ENCODE measurements at regions not wholly inside any gene's neighbourhood (a gene's known extent, or its start where the extent isn't known, plus 50 kb on each side); places are given as distances from the start of the nearest gene placed in this dataset.

DNA sequence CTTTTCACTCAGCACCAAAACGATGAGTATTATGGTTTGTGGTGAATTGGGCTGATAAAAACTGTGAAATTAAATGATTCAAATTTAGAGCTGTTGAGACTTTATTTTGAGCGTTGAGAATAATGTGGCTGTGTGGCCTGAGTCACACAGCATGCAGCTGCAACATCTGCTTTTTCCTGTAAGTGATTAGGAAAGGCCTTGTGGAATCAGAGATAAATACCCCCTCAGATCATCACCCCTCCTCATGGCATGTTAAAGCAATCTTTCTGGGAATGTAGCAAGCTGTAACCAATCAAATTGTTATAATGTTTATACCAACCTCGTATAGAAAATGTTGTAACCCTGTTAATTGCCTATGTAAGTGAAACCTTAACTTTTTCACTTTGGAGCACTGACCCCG lies 90.0 kb upstream of the GRPR start:
- ATAC-seq (no peak), DNase-seq (ENCODE audit: low read depth, low spot score) (no peak)
- POLR2A ChIA-PET, result no interaction called here
- H3K27me3 ChIP-seq (ENCODE audit: control insufficient read depth, insufficient read depth, low read length), result no peaks in the 10 kb centered on the region
- intact Hi-C loops (cut with micrococcal nuclease; ENCODE audit: unreplicated experiment) (no loop called here), in situ Hi-C loops (cut with HindIII; ENCODE audit: low pct_unique_long_range_greater_than_20kb, low sequenced_read_pairs) (no loop called here)
- TF ChIP-seq, protein P1, sequence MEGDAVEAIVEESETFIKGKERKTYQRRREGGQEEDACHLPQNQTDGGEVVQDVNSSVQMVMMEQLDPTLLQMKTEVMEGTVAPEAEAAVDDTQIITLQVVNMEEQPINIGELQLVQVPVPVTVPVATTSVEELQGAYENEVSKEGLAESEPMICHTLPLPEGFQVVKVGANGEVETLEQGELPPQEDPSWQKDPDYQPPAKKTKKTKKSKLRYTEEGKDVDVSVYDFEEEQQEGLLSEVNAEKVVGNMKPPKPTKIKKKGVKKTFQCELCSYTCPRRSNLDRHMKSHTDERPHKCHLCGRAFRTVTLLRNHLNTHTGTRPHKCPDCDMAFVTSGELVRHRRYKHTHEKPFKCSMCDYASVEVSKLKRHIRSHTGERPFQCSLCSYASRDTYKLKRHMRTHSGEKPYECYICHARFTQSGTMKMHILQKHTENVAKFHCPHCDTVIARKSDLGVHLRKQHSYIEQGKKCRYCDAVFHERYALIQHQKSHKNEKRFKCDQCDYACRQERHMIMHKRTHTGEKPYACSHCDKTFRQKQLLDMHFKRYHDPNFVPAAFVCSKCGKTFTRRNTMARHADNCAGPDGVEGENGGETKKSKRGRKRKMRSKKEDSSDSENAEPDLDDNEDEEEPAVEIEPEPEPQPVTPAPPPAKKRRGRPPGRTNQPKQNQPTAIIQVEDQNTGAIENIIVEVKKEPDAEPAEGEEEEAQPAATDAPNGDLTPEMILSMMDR (IDR thresholded peaks at IDR 0.05), result no peak
- TF ChIP-seq TCF7L2 (IDR thresholded peaks at IDR 0.05; ENCODE audit: low read depth, low read length), result no peak
- no peak for TF ChIP-seq POLR2AphosphoS5 (IDR thresholded peaks at IDR 0.05; ENCODE audit: low read depth, low read length)
- TF ChIP-seq SIN3A (IDR thresholded peaks at IDR 0.05; ENCODE audit: borderline replicate concordance, insufficient read depth, low read depth, low read length), result no peak
- TF ChIP-seq, protein P2, sequence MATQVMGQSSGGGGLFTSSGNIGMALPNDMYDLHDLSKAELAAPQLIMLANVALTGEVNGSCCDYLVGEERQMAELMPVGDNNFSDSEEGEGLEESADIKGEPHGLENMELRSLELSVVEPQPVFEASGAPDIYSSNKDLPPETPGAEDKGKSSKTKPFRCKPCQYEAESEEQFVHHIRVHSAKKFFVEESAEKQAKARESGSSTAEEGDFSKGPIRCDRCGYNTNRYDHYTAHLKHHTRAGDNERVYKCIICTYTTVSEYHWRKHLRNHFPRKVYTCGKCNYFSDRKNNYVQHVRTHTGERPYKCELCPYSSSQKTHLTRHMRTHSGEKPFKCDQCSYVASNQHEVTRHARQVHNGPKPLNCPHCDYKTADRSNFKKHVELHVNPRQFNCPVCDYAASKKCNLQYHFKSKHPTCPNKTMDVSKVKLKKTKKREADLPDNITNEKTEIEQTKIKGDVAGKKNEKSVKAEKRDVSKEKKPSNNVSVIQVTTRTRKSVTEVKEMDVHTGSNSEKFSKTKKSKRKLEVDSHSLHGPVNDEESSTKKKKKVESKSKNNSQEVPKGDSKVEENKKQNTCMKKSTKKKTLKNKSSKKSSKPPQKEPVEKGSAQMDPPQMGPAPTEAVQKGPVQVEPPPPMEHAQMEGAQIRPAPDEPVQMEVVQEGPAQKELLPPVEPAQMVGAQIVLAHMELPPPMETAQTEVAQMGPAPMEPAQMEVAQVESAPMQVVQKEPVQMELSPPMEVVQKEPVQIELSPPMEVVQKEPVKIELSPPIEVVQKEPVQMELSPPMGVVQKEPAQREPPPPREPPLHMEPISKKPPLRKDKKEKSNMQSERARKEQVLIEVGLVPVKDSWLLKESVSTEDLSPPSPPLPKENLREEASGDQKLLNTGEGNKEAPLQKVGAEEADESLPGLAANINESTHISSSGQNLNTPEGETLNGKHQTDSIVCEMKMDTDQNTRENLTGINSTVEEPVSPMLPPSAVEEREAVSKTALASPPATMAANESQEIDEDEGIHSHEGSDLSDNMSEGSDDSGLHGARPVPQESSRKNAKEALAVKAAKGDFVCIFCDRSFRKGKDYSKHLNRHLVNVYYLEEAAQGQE (IDR thresholded peaks at IDR 0.05; ENCODE audit: insufficient read depth in 1 of 2, low read depth in 2 of 2, low read length in 1 of 2), result no peak
- CTCF ChIA-PET, result no interaction called here
- H3K9me3 ChIP-seq (ENCODE audit: control insufficient read depth, insufficient read depth, low read depth, low read length), result no peaks in the 10 kb centered on the region
- no peaks in the 10 kb centered on the region for H3K4me1 ChIP-seq (ENCODE audit: control insufficient read depth, insufficient read depth, low read length)
- H3K27ac ChIP-seq (ENCODE audit: low read length), result no peak overlapping the region
- H3K4me3 ChIP-seq (ENCODE audit: low read depth in 2 of 2, low read length in 2 of 2), result no peak overlapping the region
- no peaks in the 10 kb centered on the region for H3K36me3 ChIP-seq (ENCODE audit: control insufficient read depth, insufficient read depth, low read length)
- BruUV-seq (replicated peaks), result no TSS peak

GRCh38 chrX:16028576-16028975 lies 94.8 kb upstream of the GRPR start:
- in situ Hi-C loops (cut with HindIII; ENCODE audit: low pct_unique_long_range_greater_than_20kb, low sequenced_read_pairs) (no loop called here), intact Hi-C loops (cut with micrococcal nuclease; ENCODE audit: unreplicated experiment) (no loop called here)
- Histone ChIP-seq H3K4me1 (ENCODE audit: control insufficient read depth, insufficient read depth, low read length) (no peaks in the 10 kb centered on the region), H3K27me3 (ENCODE audit: control insufficient read depth, insufficient read depth, low read length) (no peaks in the 10 kb centered on the region), H3K36me3 (ENCODE audit: control insufficient read depth, insufficient read depth, low read length) (no peaks in the 10 kb centered on the region), H3K9me3 (ENCODE audit: control insufficient read depth, insufficient read depth, low read depth, low read length) (no peaks in the 10 kb centered on the region), H3K27ac (ENCODE audit: low read length) (no peak overlapping the region), H3K4me3 (ENCODE audit: low read depth in 2 of 2, low read length in 2 of 2) (no peak overlapping the region)
- DNase-seq (ENCODE audit: low read depth, low spot score) (no peak), ATAC-seq (no peak)
- POLR2A ChIA-PET, result no interaction called here
- TF ChIP-seq TCF7L2 (IDR thresholded peaks at IDR 0.05; ENCODE audit: low read depth, low read length), result no peak
- TF ChIP-seq, protein P1 (IDR thresholded peaks at IDR 0.05), result no peak
- TF ChIP-seq SIN3A (IDR thresholded peaks at IDR 0.05; ENCODE audit: borderline replicate concordance, insufficient read depth, low read depth, low read length), result no peak
- TF ChIP-seq, protein P2 (IDR thresholded peaks at IDR 0.05; ENCODE audit: insufficient read depth in 1 of 2, low read depth in 2 of 2, low read length in 1 of 2), result no peak
- no peak for TF ChIP-seq POLR2AphosphoS5 (IDR thresholded peaks at IDR 0.05; ENCODE audit: low read depth, low read length)
- BruUV-seq (replicated peaks), result no TSS peak
- CTCF ChIA-PET, result no interaction called here

Data from Panc1 (cell line).